SK-N-SH treated with all-trans-retinoic acid at 6 μM for 48 hours (cell line): ENCODE measurements at regions not wholly inside any gene's neighbourhood (a gene's known extent, or its start where the extent isn't known, plus 50 kb on each side); places are given as distances from the start of the nearest gene placed in this dataset.

Source experiments
- ATAC-seq: fragments of 200-7000 bp; cut with Tn5 transposase; 3 replicates; pipeline ENCODE4 v1.9.1; 2020; ENCODE audit warnings: mild to moderate bottlenecking, moderate library complexity
- ARNTL ChIP-seq: fragments of 450-650 bp; formaldehyde crosslinking; IDR thresholded peaks from 2 replicates; pipeline ENCODE4 v1.5.0; 2020; ENCODE audit warnings: low read depth, mild to moderate bottlenecking, moderate library complexity, borderline replicate concordance
- CSDC2 ChIP-seq: fragments of 250-450 bp; sonication (Bioruptor Pico); IDR thresholded peaks from 2 replicates; pipeline ENCODE4 v1.5.0; 2020; ENCODE audit warnings: mild to moderate bottlenecking, moderate library complexity
- ESRRG ChIP-seq: fragments of 250-450 bp; sonication (Bioruptor Pico); IDR thresholded peaks from 2 replicates; pipeline ENCODE4 v1.6.1; 2021; ENCODE audit warnings: mild to moderate bottlenecking
- GLIS3 ChIP-seq: fragments of 250-450 bp; sonication (Bioruptor Pico); IDR thresholded peaks from 2 replicates; pipeline ENCODE4 v1.5.0; 2020; ENCODE audit warnings: mild to moderate bottlenecking, moderate library complexity
- ISL1 ChIP-seq: fragments of 250-450 bp; sonication (Bioruptor Pico); IDR thresholded peaks from 2 replicates; pipeline ENCODE4 v2.1.2; 2022; ENCODE audit warnings: mild to moderate bottlenecking, moderate library complexity
- OSR1 ChIP-seq: fragments of 250-450 bp; sonication (Bioruptor Pico); IDR thresholded peaks from 2 replicates; pipeline ENCODE4 v1.8.0; 2022; ENCODE audit warnings: moderate library complexity, mild to moderate bottlenecking, inconsistent platforms
- PATZ1 ChIP-seq: fragments of 250-450 bp; sonication (Bioruptor Pico); IDR thresholded peaks from 2 replicates; pipeline ENCODE4 v1.8.0; 2020; ENCODE audit warnings: mild to moderate bottlenecking, moderate library complexity, borderline replicate concordance
- POU6F1 ChIP-seq: fragments of 250-450 bp; sonication (Bioruptor Pico); IDR thresholded peaks from 2 replicates; pipeline ENCODE4 v1.8.0; 2021; ENCODE audit warnings: low read depth, mild to moderate bottlenecking, moderate library complexity, borderline replicate concordance
- RARB ChIP-seq: fragments of 250-450 bp; sonication (Bioruptor Pico); IDR thresholded peaks from 2 replicates; pipeline ENCODE4 v1.8.0; 2021; ENCODE audit warnings: mild to moderate bottlenecking, moderate library complexity
- SNAI2 ChIP-seq: fragments of 250-450 bp; sonication (Bioruptor Pico); IDR thresholded peaks from 2 replicates; pipeline ENCODE4 v1.5.0; 2020; ENCODE audit warnings: mild to moderate bottlenecking, moderate library complexity
- TCF4 ChIP-seq: fragments of 250-450 bp; sonication (Bioruptor Pico); IDR thresholded peaks from 2 replicates; pipeline ENCODE4 v1.8.0; 2021; ENCODE audit warnings: mild to moderate bottlenecking, moderate library complexity, borderline replicate concordance
- TOX ChIP-seq: fragments of 250-450 bp; sonication (Bioruptor Pico); IDR thresholded peaks from 2 replicates; pipeline ENCODE4 v1.8.0; 2021; ENCODE audit warnings: mild to moderate bottlenecking, moderate library complexity, borderline replicate concordance
- TSHZ2 ChIP-seq: fragments of 250-450 bp; sonication (Bioruptor Pico); IDR thresholded peaks from 2 replicates; pipeline ENCODE4 v1.5.0; 2020; ENCODE audit warnings: mild to moderate bottlenecking, moderate library complexity
- ZC3H10 ChIP-seq: fragments of 250-450 bp; sonication (Bioruptor Pico); IDR thresholded peaks from 2 replicates; pipeline ENCODE4 v1.5.1; 2021; ENCODE audit warnings: mild to moderate bottlenecking, moderate library complexity
- ZNF565 ChIP-seq: fragments of 450-650 bp; formaldehyde crosslinking; conservative IDR thresholded peaks from 2 replicates; pipeline ENCODE4 v1.5.0; 2020; ENCODE audit warnings: low read depth, mild to moderate bottlenecking, moderate library complexity
- ZNF70 ChIP-seq: fragments of 450-650 bp; formaldehyde crosslinking; IDR thresholded peaks from 2 replicates; pipeline ENCODE4 v1.5.0; 2020; ENCODE audit warnings: mild to moderate bottlenecking, moderate library complexity
- TF ChIP-seq, protein P1 (sequence below): fragments of 250-450 bp; sonication (Bioruptor Pico); IDR thresholded peaks from 2 replicates; pipeline ENCODE4 v1.5.1; 2021; ENCODE audit warnings: mild to moderate bottlenecking, moderate library complexity
- TF ChIP-seq, protein P2 (sequence below): fragments of 250-450 bp; sonication (Bioruptor Pico); IDR thresholded peaks from 2 replicates; pipeline ENCODE4 v1.5.1; 2020; ENCODE audit warnings: low read depth, mild to moderate bottlenecking, moderate library complexity

- TF ChIP-seq, protein P1, sequence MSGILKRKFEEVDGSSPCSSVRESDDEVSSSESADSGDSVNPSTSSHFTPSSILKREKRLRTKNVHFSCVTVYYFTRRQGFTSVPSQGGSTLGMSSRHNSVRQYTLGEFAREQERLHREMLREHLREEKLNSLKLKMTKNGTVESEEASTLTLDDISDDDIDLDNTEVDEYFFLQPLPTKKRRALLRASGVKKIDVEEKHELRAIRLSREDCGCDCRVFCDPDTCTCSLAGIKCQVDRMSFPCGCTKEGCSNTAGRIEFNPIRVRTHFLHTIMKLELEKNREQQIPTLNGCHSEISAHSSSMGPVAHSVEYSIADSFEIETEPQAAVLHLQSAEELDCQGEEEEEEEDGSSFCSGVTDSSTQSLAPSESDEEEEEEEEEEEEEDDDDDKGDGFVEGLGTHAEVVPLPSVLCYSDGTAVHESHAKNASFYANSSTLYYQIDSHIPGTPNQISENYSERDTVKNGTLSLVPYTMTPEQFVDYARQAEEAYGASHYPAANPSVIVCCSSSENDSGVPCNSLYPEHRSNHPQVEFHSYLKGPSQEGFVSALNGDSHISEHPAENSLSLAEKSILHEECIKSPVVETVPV (CRISPR knock-in tag), result no peak
- TF ChIP-seq TSHZ2 (CRISPR knock-in tag), result no peak
- no peak for TF ChIP-seq ISL1 (CRISPR knock-in tag)
- TF ChIP-seq PATZ1, result no peak
- TF ChIP-seq ESRRG, result no peak
- no peak for TF ChIP-seq CSDC2 (CRISPR knock-in tag)
- no peak for TF ChIP-seq ZNF70 (CRISPR knock-in tag)
- TF ChIP-seq POU6F1 (CRISPR knock-in tag), result no peak
- no peak for TF ChIP-seq RARB (CRISPR knock-in tag)
- ATAC-seq, result no peak
Observed at GRCh38 chr17:72063262-72063661, 57.6 kb upstream of the SOX9 start.

- no peak for TF ChIP-seq TCF4 (CRISPR knock-in tag)
- no peak for TF ChIP-seq ZC3H10 (CRISPR knock-in tag)
- TF ChIP-seq, protein P2, sequence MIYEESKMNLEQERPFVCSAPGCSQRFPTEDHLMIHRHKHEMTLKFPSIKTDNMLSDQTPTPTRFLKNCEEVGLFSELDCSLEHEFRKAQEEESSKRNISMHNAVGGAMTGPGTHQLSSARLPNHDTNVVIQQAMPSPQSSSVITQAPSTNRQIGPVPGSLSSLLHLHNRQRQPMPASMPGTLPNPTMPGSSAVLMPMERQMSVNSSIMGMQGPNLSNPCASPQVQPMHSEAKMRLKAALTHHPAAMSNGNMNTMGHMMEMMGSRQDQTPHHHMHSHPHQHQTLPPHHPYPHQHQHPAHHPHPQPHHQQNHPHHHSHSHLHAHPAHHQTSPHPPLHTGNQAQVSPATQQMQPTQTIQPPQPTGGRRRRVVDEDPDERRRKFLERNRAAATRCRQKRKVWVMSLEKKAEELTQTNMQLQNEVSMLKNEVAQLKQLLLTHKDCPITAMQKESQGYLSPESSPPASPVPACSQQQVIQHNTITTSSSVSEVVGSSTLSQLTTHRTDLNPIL (CRISPR knock-in tag), result no peak
- TF ChIP-seq ZNF565 (CRISPR knock-in tag), result no peak
- no peak for TF ChIP-seq TSHZ2 (CRISPR knock-in tag)
- no peak for TF ChIP-seq GLIS3 (CRISPR knock-in tag)
- no peak for TF ChIP-seq TOX (CRISPR knock-in tag)
- TF ChIP-seq PATZ1, result no peak
- TF ChIP-seq ARNTL, result no peak
- TF ChIP-seq ISL1 (CRISPR knock-in tag), result no peak
- TF ChIP-seq RARB (CRISPR knock-in tag), result no peak
- no peak for TF ChIP-seq OSR1 (CRISPR knock-in tag)
- no peak for TF ChIP-seq SNAI2 (CRISPR knock-in tag)
- no peak for TF ChIP-seq ZNF70 (CRISPR knock-in tag)
- ATAC-seq, result no peak
Observed at GRCh38 chr17:72063756-72064450, 56.9 kb upstream of the SOX9 start.
